HEK293 (cell line): ENCODE measurements at regions not wholly inside any gene's neighbourhood (a gene's known extent, or its start where the extent isn't known, plus 50 kb on each side); places are given as distances from the start of the nearest gene placed in this dataset.

ENCODE experiments used
- BCL11B ChIP-seq: fragments of 450-650 bp; formaldehyde crosslinking; IDR thresholded peaks from 2 replicates; pipeline ENCODE4 v1.5.1; 2016; ENCODE audit warnings: low read depth, missing biosample characterization, missing genetic modification characterization
- KLF16 ChIP-seq: fragments of 450-650 bp; formaldehyde crosslinking; IDR thresholded peaks from 2 replicates; pipeline ENCODE4 v1.5.1; 2017; ENCODE audit warnings: missing biosample characterization, missing genetic modification characterization
- ZBTB7A ChIP-seq: fragments of 450-650 bp; formaldehyde crosslinking; IDR thresholded peaks from 2 replicates; pipeline ENCODE4 v1.5.1; 2016; ENCODE audit warnings: low read depth, missing biosample characterization, missing genetic modification characterization
- TF ChIP-seq, protein P1 (sequence below): fragments of 450-650 bp; formaldehyde crosslinking; IDR thresholded peaks from 2 replicates; pipeline ENCODE4 v1.5.1; 2016; ENCODE audit warnings: missing biosample characterization, missing genetic modification characterization
- TF ChIP-seq, protein P2 (sequence below): fragments of 450-650 bp; formaldehyde crosslinking; optimal IDR thresholded peaks from 2 replicates; pipeline ENCODE3; 2016; ENCODE audit warnings: missing biosample characterization, mild to moderate bottlenecking, missing genetic modification characterization
- TF ChIP-seq, protein P3 (sequence below): fragments of 450-650 bp; formaldehyde crosslinking; IDR thresholded peaks from 2 replicates; pipeline ENCODE4 v1.5.1; 2017; ENCODE audit warnings: missing biosample characterization, missing genetic modification characterization

DNA sequence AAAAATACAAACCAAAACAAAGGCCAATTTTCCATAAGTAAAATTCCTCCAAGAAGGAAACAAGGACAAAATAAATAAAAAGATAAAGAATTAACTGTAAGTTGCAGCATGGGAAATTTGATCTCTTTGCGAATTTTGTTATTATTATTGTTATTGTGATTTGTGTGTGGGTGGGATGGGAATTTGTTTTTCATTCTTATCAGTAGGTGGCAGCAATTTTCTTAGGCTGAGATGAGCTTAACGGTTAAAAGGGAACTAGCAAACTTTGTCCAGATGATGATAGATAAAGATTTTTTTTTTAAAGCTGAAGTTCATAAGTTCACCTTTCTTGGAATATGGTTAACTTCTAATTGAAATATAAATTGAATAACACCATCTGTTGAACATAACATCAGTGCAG lies 83.2 kb upstream of the IL1RAPL2 start:
- TF ChIP-seq, protein P1, sequence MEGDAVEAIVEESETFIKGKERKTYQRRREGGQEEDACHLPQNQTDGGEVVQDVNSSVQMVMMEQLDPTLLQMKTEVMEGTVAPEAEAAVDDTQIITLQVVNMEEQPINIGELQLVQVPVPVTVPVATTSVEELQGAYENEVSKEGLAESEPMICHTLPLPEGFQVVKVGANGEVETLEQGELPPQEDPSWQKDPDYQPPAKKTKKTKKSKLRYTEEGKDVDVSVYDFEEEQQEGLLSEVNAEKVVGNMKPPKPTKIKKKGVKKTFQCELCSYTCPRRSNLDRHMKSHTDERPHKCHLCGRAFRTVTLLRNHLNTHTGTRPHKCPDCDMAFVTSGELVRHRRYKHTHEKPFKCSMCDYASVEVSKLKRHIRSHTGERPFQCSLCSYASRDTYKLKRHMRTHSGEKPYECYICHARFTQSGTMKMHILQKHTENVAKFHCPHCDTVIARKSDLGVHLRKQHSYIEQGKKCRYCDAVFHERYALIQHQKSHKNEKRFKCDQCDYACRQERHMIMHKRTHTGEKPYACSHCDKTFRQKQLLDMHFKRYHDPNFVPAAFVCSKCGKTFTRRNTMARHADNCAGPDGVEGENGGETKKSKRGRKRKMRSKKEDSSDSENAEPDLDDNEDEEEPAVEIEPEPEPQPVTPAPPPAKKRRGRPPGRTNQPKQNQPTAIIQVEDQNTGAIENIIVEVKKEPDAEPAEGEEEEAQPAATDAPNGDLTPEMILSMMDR, result 0 out of 2 replicates have a peak, but pooled peaks have one; percentile 10
- no peak for TF ChIP-seq BCL11B (tag by site-specific recombination)
- TF ChIP-seq KLF16 (tag by site-specific recombination), result no peak
- TF ChIP-seq, protein P2, sequence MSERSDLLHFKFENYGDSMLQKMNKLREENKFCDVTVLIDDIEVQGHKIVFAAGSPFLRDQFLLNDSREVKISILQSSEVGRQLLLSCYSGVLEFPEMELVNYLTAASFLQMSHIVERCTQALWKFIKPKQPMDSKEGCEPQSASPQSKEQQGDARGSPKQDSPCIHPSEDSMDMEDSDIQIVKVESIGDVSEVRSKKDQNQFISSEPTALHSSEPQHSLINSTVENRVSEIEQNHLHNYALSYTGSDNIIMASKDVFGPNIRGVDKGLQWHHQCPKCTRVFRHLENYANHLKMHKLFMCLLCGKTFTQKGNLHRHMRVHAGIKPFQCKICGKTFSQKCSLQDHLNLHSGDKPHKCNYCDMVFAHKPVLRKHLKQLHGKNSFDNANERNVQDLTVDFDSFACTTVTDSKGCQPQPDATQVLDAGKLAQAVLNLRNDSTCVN (tag by site-specific recombination), result no peak
- TF ChIP-seq ZBTB7A (tag by site-specific recombination), result no peak
- TF ChIP-seq, protein P3, sequence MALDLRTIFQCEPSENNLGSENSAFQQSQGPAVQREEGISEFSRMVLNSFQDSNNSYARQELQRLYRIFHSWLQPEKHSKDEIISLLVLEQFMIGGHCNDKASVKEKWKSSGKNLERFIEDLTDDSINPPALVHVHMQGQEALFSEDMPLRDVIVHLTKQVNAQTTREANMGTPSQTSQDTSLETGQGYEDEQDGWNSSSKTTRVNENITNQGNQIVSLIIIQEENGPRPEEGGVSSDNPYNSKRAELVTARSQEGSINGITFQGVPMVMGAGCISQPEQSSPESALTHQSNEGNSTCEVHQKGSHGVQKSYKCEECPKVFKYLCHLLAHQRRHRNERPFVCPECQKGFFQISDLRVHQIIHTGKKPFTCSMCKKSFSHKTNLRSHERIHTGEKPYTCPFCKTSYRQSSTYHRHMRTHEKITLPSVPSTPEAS, result no peak
